ENCODE measurements at regions not wholly inside any gene's neighbourhood (a gene's known extent, or its start where the extent isn't known, plus 50 kb on each side); places are given as distances from the start of the nearest gene placed in this dataset.

DNA sequence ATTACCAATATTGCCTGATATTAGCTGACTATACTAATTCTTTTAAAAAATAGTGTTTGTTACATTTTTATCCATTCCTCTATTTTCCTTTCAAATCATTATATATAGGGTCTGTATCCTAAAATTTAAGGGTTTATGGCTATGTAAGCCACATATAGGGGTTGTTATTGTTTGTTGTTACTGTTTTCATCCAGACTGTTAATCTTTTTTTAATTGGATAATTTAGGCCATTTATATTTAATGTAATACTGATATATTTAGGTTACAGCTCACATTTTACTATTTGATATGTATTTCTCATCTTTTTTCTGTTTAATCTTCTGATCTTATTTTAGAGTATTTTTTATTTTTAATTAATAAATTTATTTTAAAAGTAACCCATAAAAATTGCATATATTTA lies 487.1 kb upstream of the SGCG start:
- Histone ChIP-seq H3K4me3 (ENCODE audit: low read depth in 1 of 2, low read length in 1 of 2) (no peak overlapping the region), H3K4me1 (ENCODE audit: control insufficient read depth in 1 of 2, insufficient read depth in 1 of 2, low read depth in 1 of 2, low read length in 1 of 2) (no peaks in the 10 kb centered on the region), H3K27ac (no peak overlapping the region), H3K27me3 (no peaks in the 10 kb centered on the region), H3K36me3 (no peaks in the 10 kb centered on the region), H3K9me3 (no peaks in the 10 kb centered on the region)
- TF ChIP-seq, protein P1, sequence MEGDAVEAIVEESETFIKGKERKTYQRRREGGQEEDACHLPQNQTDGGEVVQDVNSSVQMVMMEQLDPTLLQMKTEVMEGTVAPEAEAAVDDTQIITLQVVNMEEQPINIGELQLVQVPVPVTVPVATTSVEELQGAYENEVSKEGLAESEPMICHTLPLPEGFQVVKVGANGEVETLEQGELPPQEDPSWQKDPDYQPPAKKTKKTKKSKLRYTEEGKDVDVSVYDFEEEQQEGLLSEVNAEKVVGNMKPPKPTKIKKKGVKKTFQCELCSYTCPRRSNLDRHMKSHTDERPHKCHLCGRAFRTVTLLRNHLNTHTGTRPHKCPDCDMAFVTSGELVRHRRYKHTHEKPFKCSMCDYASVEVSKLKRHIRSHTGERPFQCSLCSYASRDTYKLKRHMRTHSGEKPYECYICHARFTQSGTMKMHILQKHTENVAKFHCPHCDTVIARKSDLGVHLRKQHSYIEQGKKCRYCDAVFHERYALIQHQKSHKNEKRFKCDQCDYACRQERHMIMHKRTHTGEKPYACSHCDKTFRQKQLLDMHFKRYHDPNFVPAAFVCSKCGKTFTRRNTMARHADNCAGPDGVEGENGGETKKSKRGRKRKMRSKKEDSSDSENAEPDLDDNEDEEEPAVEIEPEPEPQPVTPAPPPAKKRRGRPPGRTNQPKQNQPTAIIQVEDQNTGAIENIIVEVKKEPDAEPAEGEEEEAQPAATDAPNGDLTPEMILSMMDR (IDR thresholded peaks at IDR 0.05), result no peak

DNA sequence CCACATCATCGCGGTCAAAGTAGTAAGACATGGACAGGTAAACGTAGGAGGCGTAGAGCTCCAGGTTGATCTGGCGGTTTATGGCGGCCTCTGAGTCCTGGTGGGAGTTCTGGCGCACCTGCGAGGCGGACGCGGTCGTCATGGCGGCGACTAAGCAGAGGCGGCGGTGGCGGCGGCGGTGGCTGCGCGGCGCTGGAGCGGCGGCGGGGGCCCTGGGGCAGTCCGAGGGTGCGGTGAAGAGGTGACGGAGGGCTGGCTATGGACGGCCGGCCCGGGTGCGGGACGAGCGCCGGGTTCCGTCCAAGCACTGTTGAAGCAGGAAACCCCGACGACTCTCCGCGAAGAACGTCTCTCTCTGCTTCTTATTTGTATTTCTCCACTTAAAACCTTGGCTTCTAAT lies 484.3 kb upstream of the SGCG start:
- TF ChIP-seq, protein P1 (IDR thresholded peaks at IDR 0.05), result no peak
- Histone ChIP-seq H3K27me3 (no peaks in the 10 kb centered on the region), H3K27ac (no peak overlapping the region), H3K4me3 (ENCODE audit: low read depth in 1 of 2, low read length in 1 of 2) (no peak overlapping the region), H3K36me3 (no peaks in the 10 kb centered on the region), H3K4me1 (ENCODE audit: control insufficient read depth in 1 of 2, insufficient read depth in 1 of 2, low read depth in 1 of 2, low read length in 1 of 2) (no peaks in the 10 kb centered on the region), H3K9me3 (no peaks in the 10 kb centered on the region)

DNA sequence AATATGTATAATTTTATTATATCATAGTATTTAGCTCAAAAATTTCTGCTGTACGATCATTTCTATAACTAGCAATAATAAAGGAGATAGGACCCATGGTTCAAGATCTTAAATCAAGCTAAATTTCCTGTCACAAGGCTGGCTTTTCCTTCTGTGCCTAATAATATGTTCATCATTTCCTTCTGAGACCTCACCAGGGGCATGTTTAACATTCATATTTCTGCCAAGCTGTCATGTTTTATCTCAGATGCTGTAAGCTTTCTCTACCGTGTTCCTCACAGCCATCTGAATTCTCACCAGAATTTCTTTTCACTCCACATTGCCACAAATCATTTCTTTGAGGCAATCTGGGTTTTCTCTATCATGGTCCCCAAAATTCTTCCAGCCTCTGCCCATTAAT lies 482.3 kb upstream of the SGCG start:
- Histone ChIP-seq H3K4me1 (ENCODE audit: control insufficient read depth in 1 of 2, insufficient read depth in 1 of 2, low read depth in 1 of 2, low read length in 1 of 2) (no peaks in the 10 kb centered on the region), H3K9me3 (no peaks in the 10 kb centered on the region), H3K27ac (no peak overlapping the region), H3K27me3 (no peaks in the 10 kb centered on the region), H3K36me3 (no peaks in the 10 kb centered on the region), H3K4me3 (ENCODE audit: low read depth in 1 of 2, low read length in 1 of 2) (no peak overlapping the region)
- TF ChIP-seq, protein P1 (IDR thresholded peaks at IDR 0.05), result no peak

DNA sequence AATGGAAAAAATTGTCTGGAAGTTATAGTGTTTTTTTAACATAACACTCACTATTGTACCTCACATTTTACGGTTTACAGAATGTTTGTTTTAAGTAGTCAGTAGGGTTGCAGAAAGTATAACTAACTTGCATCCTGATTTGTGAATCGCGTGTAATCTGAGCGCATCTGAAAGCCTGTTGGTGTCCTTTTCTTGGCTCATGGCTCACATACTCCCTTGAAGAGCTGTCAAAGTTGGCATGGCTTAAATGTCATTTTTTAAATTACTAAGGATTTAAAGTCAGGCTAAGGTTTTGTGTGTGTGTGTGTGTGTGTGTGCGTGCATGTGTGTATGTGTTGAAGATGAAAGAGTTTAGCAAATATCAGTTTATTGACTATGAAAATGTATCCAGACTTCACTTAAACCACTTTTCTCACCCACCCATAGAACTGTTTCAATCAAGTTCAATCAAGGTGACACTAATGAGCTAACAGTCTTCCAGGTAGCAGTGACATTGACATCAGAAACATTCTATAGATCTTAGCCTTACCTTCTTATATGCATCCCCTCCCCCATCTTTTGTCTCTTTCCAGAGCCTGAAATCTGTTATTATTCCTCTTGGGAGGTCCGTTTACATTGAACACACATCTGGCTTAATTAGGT lies 480.4 kb upstream of the SGCG start:
- H3K4me3 ChIP-seq (ENCODE audit: low read depth in 1 of 2, low read length in 1 of 2), result no peak overlapping the region
- H3K27ac ChIP-seq, result no peak overlapping the region
- no peaks in the 10 kb centered on the region for H3K36me3 ChIP-seq
- H3K9me3 ChIP-seq, result no peaks in the 10 kb centered on the region
- no peaks in the 10 kb centered on the region for H3K27me3 ChIP-seq
- TF ChIP-seq, protein P1 (IDR thresholded peaks at IDR 0.05), result no peak
- no peaks in the 10 kb centered on the region for H3K4me1 ChIP-seq (ENCODE audit: control insufficient read depth in 1 of 2, insufficient read depth in 1 of 2, low read depth in 1 of 2, low read length in 1 of 2)

DNA sequence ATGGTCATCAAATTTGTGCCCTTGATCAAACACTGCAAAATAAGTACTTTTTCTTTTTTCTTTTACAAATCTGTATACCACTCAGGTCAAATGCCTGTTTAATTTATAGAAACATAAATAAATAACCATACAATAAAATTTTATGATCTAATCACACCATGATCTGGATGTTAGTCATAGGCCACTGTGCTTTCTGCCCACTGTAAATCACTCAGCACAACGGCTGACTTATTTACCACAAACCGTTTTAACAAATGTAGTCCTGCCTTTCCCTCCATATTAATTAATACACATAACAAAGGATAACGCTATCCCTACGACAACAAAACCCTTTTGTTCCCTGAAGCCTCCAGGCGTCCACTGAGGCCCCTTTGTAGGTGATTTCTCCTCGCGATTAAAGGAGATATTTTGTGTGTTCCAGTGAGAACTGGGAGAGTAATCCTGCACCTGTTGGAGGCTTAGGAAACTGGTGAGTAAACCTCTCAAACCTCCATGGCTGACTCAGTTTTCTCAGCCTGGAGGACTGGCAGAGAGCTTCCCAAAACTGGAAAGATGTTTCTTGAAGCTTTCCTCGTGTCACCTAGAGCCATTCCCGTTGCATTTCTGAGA lies 477.1 kb upstream of the SGCG start:
- H3K9me3 ChIP-seq, result no peaks in the 10 kb centered on the region
- TF ChIP-seq, protein P1 (IDR thresholded peaks at IDR 0.05), result no peak
- H3K27me3 ChIP-seq, result no peaks in the 10 kb centered on the region
- H3K36me3 ChIP-seq, result no peaks in the 10 kb centered on the region
- H3K27ac ChIP-seq, result no peak overlapping the region
- H3K4me1 ChIP-seq (ENCODE audit: control insufficient read depth in 1 of 2, insufficient read depth in 1 of 2, low read depth in 1 of 2, low read length in 1 of 2), result no peaks in the 10 kb centered on the region
- no peak overlapping the region for H3K4me3 ChIP-seq (ENCODE audit: low read depth in 1 of 2, low read length in 1 of 2)
